IPS-18a (cell line): ENCODE measurements at regions not wholly inside any gene's neighbourhood (a gene's known extent, or its start where the extent isn't known, plus 50 kb on each side); places are given as distances from the start of the nearest gene placed in this dataset.

Source experiments
- H3K27ac ChIP-seq: one replicate; pipeline ENCODE4 v1.5.1; 2013; ENCODE audit warnings: low read length
- H3K27me3 ChIP-seq: one replicate; pipeline ENCODE4 v1.6.1; 2013; ENCODE audit warnings: mild to moderate bottlenecking, low read length; ENCODE audit not compliant: control insufficient read depth, insufficient read depth
- H3K36me3 ChIP-seq: one replicate; pipeline ENCODE4 v1.6.1; 2013; ENCODE audit warnings: low read depth, low read length; ENCODE audit not compliant: control insufficient read depth
- H3K4me1 ChIP-seq: one replicate; pipeline ENCODE4 v1.6.1; 2013; ENCODE audit warnings: low read depth, low read length; ENCODE audit not compliant: control insufficient read depth
- H3K4me3 ChIP-seq: one replicate; pipeline ENCODE4 v1.5.1; 2013; ENCODE audit warnings: low read length
- H3K9ac ChIP-seq: one replicate; pipeline ENCODE4 v1.6.1; 2013; ENCODE audit warnings: mild to moderate bottlenecking, low read length, moderate library complexity
- H3K9me3 ChIP-seq: one replicate; pipeline ENCODE4 v1.6.1; 2013; ENCODE audit warnings: low read depth, low read length; ENCODE audit not compliant: control insufficient read depth

DNA sequence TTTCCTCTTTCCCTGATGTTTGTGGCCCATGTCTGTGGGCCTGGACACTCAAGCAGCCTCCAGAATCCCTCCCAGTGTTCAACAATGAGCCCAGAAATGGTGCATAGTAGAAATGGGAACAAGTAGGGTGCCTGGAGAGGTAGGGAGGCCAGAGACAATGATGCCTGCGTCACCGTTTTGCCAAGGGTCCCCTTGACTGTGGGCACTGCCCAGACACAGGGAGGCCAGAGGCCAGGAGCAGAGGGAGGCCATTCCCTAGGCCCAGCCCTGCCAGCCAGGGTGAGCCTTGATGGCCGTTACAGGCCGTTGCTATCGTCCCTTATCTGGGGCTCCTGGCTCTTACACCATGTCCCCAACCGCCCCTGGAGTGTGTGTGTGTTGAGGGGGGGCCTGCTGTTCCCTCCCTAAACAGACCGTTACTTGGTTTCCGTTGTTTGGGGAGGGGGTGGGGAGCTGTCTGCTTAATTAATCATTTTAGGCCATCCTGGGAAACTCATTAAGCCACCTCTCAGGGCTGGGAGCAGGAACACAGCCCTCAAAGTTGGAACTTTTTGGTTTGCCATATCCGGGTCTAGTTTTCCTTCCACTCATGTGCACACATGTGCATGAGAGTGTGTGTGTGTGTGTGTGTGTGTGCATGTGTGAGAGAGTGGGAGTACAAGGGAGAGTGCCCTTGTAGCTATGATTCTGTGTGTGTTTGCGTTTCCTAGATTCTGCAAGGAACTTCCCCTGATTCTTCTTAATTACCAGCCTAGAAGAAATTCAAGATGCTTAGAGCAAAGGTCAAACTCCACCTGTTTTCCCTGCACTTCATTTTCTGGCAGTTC, 135.2 kb upstream of the HAAO start:
- Histone ChIP-seq H3K27me3 (no peaks in the 10 kb centered on the region), H3K36me3 (no peaks in the 10 kb centered on the region), H3K9ac (no peak overlapping the region), H3K4me3 (no peak overlapping the region), H3K27ac (no peak overlapping the region), H3K9me3 (no peaks in the 10 kb centered on the region), H3K4me1 (peaks cover 64% of the 10 kb centered on the region)

DNA sequence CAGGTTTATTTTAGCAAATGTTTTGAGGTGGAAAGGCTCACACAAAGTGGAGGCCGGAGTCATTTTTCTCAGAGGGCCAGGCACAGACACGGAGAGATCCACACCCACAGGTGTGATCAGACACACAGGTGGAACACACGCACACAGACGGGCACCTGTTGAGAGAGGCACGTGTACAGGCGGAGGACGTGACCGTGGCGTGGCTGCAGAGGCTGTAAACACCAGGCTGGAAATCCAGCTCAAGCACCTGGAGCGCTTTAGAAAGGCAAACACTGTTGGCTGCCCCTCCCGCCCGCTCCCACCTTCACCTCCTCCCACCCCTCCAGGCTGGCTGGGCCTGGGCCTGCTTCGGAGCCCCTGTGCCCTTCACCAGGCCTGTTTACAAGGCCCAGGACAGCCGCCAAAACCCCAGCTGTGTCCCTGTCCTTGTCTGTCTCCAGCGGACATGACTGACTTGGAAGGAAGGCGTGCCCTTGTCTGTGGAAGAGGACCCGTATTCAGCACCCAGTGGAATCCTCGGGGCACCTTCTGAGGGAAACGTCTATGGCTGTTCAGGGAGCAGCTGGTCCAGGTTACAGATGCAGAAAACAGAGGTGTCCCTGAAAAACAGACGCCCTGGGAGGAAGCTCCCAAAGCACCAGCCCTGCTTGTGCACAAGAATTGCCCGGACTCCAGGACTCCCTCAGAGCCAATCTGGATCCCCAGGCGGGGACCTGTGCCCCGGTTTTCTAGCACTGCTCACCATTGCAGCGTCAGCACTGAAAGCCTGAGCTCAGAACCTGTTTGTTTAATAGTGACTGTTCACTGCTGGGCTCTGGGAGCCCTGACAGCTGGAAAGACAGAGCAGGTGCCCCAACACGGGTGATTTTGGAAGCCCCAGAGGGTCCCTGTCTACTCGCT, 134.3 kb upstream of the HAAO start:
- Histone ChIP-seq H3K27ac (no peak overlapping the region), H3K9me3 (no peaks in the 10 kb centered on the region), H3K9ac (no peak overlapping the region), H3K36me3 (no peaks in the 10 kb centered on the region), H3K27me3 (no peaks in the 10 kb centered on the region), H3K4me1 (peaks cover 64% of the 10 kb centered on the region), H3K4me3 (no peak overlapping the region)

DNA sequence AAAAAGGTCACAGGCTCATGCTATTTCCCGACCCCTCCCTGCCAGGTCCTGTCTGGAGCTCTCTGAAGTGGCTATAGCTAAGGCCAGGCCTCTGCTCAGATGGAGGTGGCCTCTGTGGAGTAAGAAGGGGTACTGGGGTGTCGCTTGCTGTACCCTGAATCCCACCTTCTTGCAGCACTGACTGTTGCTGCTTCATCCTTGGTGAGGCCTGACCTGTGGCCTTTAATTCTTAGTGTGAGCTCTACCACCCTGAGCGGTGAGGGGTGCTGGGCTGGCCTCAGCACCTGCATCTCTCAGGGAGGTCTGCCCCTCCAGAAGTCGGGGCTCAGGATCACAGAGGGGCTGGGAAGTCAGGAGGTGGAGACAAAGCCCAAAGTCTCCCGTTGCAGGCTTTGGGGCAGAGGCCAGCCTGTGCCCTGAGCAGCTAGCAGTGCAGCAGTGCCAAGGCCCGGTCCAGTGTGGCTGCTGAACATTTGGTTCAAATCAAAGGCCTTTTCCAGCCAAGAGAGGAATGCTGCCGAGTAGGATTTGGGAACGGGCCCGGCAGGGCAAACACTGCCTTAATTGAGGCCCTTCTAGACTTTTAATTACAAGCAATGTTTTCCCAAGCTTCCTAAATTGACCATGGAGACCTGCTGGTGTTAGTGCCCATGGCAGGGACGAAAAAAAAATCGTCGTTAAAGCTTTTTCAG, 133.5 kb upstream of the HAAO start:
- Histone ChIP-seq H3K4me1 (peaks cover 60% of the 10 kb centered on the region), H3K36me3 (no peaks in the 10 kb centered on the region), H3K9me3 (no peaks in the 10 kb centered on the region), H3K9ac (no peak overlapping the region), H3K27me3 (no peaks in the 10 kb centered on the region), H3K27ac (no peak overlapping the region), H3K4me3 (no peak overlapping the region)

DNA sequence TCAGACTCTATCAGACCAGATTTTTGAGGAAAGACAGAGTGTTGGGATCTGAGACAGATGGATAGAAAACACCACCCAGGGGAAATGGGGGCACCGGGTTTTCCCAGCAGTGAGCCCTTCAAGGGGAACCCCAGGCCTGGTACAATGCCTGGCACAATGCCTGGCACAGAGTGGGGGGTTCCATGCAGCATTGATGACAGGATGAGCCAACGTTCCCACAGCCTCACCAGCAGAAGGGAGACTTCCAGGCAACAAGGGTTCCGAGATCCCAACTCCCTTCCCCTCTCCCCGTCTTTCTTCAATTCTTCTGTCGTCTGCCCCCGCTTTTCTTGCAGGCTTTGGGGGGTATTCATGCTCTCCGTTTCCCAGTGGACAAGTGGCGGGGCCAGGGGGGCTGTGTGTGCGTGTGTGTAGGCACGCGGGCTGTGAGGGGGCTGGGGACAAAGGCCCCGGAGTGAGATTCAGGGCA, 132.1 kb upstream of the HAAO start:
- H3K36me3 ChIP-seq: no peaks in the 10 kb centered on the region
- H3K4me3 ChIP-seq: peak overlapping the region; percentile 42
- peak overlapping the region; percentile 50 for H3K9ac ChIP-seq
- no peaks in the 10 kb centered on the region for H3K27me3 ChIP-seq
- H3K4me1 ChIP-seq: peaks cover 49% of the 10 kb centered on the region
- H3K9me3 ChIP-seq: no peaks in the 10 kb centered on the region
- peak overlapping the region; percentile 55 for H3K27ac ChIP-seq

DNA sequence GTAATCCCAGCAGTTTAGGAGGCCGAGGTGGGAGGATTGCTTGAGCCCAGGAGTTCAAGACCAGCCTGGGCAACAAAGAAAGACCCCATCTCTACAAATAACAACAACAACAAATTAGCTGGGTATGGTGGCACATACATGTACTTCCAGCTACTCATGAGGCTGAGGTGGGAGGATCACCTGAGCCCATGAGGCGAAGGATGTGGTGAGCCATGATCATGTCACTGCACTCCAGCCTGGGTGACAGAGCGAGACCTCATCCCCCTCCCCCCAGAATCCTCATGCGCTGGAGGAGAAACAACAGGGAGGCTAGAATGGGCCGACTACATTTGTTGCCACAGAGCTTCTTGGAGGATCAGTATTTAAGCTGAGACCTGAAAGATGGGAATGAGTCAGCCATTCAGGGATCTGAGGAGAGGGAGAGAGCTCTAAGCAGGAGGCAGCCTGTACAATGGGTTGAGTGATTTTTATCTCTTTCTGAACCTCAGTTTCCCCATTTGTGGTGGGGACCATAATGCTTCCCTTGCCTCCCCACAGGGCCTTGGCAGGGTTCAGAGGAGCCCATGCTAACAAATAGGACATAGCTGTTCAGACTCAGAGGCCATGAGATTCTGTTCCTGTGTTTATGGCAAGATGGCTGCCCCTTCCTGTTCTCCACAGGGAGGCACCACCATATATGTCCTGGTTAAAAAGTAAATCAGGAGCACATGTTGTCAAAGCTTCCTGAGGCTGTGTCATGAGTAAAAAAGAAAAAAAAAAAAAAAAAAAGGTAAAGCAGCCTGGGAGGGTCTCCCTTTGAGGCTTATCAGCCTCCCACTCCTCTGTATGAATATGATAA, 131.4 kb upstream of the HAAO start:
- Histone ChIP-seq H3K4me3 (peak overlapping the region; percentile 42), H3K9me3 (no peaks in the 10 kb centered on the region), H3K4me1 (peaks cover 43% of the 10 kb centered on the region), H3K27me3 (no peaks in the 10 kb centered on the region), H3K9ac (peak overlapping the region; percentile 50), H3K27ac (peak overlapping the region; percentile 55), H3K36me3 (no peaks in the 10 kb centered on the region)

DNA sequence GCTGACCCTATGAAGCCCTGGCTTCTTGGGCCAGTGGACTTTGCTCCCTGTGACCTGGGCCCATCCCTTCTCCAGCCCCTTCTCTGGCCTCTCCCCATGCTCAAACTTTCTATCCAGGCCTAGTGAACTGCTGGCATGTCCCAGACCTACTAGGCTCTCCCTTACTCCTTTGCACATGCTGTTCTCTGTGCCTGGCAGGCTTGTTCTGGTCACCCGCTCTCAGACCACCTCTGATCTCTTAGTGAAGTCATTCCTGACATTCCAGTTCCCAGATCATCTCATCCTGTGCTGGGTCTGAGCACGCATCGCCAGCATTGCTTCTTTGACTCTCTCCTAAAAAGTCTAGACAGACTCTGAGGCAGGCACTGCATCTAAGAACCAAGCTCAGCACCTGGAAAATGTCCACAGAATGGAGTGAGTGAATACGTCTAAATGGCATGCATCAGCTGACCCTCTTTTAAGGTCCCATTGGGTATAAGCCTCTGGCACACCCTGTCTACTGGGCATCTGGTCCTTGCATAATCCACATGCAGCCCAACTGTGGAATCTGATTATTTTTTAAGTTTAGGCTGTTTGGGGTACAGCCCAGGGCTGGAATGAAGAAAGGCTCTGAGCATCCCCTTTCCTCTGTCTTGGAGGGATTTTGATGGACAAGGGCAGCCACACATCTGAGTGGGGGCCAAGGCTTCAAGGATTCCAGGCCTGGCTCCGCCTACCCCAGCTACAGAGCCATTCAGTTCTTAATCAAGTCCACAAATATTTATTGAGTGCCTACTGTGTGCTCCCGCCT, 130.6 kb upstream of the HAAO start:
- no peaks in the 10 kb centered on the region for H3K27me3 ChIP-seq
- H3K36me3 ChIP-seq: no peaks in the 10 kb centered on the region
- no peak overlapping the region for H3K27ac ChIP-seq
- H3K4me3 ChIP-seq: no peak overlapping the region
- H3K4me1 ChIP-seq: peaks cover 35% of the 10 kb centered on the region
- H3K9ac ChIP-seq: no peak overlapping the region
- no peaks in the 10 kb centered on the region for H3K9me3 ChIP-seq

DNA sequence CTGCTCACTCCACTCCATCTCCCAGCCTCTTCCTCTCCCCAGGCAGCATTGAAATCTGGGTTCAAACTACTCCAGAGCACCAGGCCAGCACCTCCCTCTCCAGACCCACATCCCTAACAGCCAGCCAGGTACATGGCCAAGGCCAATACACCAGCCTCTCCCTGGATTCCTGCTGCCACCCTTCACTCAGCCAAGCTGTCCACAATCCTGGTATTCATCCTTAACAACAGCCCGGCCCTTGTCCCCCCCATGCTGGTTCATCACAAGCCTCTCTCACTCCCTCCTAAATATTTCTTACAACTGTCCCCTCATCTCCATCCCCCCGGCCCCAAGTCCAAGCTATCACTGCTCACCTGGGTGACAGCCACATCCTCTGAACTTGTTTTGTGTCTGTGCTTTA, 129.9 kb upstream of the HAAO start:
- Histone ChIP-seq H3K27me3 (no peaks in the 10 kb centered on the region), H3K9me3 (no peaks in the 10 kb centered on the region), H3K9ac (no peak overlapping the region), H3K4me3 (no peak overlapping the region), H3K36me3 (no peaks in the 10 kb centered on the region), H3K27ac (no peak overlapping the region), H3K4me1 (peaks cover 31% of the 10 kb centered on the region)

DNA sequence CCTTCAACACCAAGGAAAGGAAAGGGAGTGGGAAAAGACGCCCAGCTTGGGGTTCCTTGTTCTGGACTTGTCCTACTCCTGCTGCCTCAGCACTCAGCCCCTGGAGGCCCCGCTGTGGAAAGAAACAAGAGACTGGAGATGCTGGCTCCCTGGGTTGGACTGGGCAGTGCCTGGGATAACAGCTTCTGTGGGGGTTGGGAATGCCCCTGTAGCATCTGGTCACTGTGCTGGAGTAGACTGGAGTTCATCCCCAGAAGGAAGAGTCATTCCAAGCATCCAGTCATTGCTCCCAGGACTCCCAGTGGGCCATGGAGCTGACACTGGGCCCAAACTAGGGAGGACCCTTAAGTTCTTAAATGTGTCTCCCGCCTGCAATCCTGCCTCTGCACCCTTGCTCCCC, 129.3 kb upstream of the HAAO start:
- Histone ChIP-seq H3K27ac (no peak overlapping the region), H3K9ac (no peak overlapping the region), H3K4me3 (no peak overlapping the region), H3K4me1 (peaks cover 31% of the 10 kb centered on the region), H3K27me3 (no peaks in the 10 kb centered on the region), H3K9me3 (no peaks in the 10 kb centered on the region), H3K36me3 (no peaks in the 10 kb centered on the region)

DNA sequence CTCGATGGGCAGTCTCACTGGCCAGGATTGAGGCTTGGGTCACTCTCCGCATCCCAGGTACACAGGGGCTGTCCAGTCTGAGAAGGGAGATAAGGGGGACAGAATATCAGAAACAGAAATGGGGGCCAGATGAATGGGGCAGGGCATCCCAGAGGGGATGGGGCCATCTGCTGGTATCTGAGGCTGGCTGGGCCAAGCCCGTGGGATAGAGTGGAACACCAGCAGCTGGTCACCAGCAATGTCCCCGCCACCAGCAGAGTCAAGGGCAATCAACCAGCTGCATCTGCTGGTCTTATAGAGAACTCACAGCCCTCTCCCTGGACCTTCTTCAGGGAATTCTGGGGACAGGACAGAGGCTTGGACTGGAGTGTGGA, 128.8 kb upstream of the HAAO start:
- Histone ChIP-seq H3K4me3 (no peak overlapping the region), H3K27me3 (no peaks in the 10 kb centered on the region), H3K36me3 (no peaks in the 10 kb centered on the region), H3K9ac (no peak overlapping the region), H3K9me3 (no peaks in the 10 kb centered on the region), H3K4me1 (peaks cover 27% of the 10 kb centered on the region), H3K27ac (no peak overlapping the region)

DNA sequence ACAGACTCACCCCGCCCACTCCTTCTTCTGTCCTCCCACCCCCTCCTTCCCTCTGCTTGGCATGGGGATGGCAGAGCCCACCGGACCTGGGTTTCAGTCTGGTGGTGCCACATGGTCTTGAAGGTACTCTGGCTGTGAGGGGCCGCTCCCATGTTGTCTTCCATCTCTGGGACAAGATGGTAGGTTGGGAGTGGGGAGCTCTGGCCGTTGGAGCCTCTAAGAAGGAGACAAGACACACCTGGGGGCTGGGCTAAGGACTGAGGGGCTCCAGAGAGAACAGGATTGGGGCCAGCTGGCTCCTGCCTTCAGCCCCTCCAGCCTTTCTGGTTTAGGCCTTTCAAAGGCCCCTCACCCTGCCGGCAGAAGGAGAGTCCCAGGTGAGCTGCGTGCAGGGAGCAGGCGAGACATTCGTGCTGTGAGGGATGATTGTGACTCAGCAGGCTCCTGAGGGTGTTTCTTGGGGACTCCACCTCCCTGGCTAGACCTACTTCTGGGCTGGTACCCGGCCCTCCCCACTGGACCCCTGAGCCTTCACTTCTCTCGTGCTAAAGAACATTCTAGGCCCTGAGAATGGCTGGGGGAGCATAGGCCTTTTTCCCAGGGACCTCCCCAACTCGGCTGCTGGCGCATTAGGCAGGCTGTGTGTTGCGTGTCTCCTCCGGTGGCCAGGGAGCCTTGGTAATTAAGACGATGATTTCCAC, 128.2 kb upstream of the HAAO start:
- Histone ChIP-seq H3K27me3 (no peaks in the 10 kb centered on the region), H3K27ac (no peak overlapping the region), H3K9me3 (no peaks in the 10 kb centered on the region), H3K4me1 (peaks cover 22% of the 10 kb centered on the region), H3K36me3 (no peaks in the 10 kb centered on the region), H3K4me3 (no peak overlapping the region), H3K9ac (no peak overlapping the region)
